HL-60 (cell line): ENCODE measurements at regions not wholly inside any gene's neighbourhood (a gene's known extent, or its start where the extent isn't known, plus 50 kb on each side); places are given as distances from the start of the nearest gene placed in this dataset.

Experiments used
- DNase-seq, 2 experiments: peaks; one replicate each; pipeline ENCODE4 v3.0.0-alpha.2; 2010 to 2020; ENCODE audit warnings: low read depth in 1 of 2, low spot score in 1 of 2
- H3K27ac ChIP-seq: fragments of 250-450 bp; sonication (Bioruptor Pico); replicated peaks from 2 replicates; pipeline ENCODE4 v1.5.1; 2020; ENCODE audit warnings: mild to moderate bottlenecking, moderate library complexity
- H3K27me3 ChIP-seq: fragments of 250-450 bp; sonication (Bioruptor Pico); 2 replicates; pipeline ENCODE4 v1.5.1; 2021; ENCODE audit warnings: mild to moderate bottlenecking, moderate library complexity; ENCODE audit not compliant: insufficient read depth, poor library complexity, severe bottlenecking
- H3K4me3 ChIP-seq: replicated peaks from 2 replicates; pipeline ENCODE4 v1.5.1; 2011; ENCODE audit warnings: mild to moderate bottlenecking, control low read depth, low read length; ENCODE audit not compliant: insufficient read depth
- CTCF ChIP-seq: IDR thresholded peaks from one replicate; pipeline ENCODE4 v1.5.1; 2011; ENCODE audit warnings: low read length, control low read depth, inconsistent platforms; ENCODE audit not compliant: insufficient read depth
- GABPA ChIP-seq: IDR thresholded peaks from 2 replicates; pipeline ENCODE4 v1.6.1; 2012; ENCODE audit warnings: low read depth
- POLR2AphosphoS5 ChIP-seq: IDR thresholded peaks from 2 replicates; pipeline ENCODE4 v1.6.1; 2012; ENCODE audit warnings: low read depth
- REST ChIP-seq: IDR thresholded peaks from 2 replicates; pipeline ENCODE4 v1.6.1; 2012; ENCODE audit warnings: low read depth; ENCODE audit not compliant: insufficient replicate concordance
- SPI1 ChIP-seq: IDR thresholded peaks from 2 replicates; pipeline ENCODE4 v1.6.1; 2012; ENCODE audit warnings: low read depth, mild to moderate bottlenecking, borderline replicate concordance

- Histone ChIP-seq H3K27me3 (no peaks in the 10 kb centered on the region), H3K4me3 (no peak overlapping the region), H3K27ac (no peak overlapping the region)
- TF ChIP-seq GABPA: no peak
- TF ChIP-seq REST: no peak
- TF ChIP-seq SPI1: no peak
- no peak for TF ChIP-seq POLR2AphosphoS5
- TF ChIP-seq CTCF: no peak
- no peak for DNase-seq
These were observed 50.1 kb upstream of the IRX3 start for GRCh38 chr16:54336631-54337204.
